Left kidney (tissue), 1 donor: ENCODE measurements at regions not wholly inside any gene's neighbourhood (a gene's known extent, or its start where the extent isn't known, plus 50 kb on each side); places are given as distances from the start of the nearest gene placed in this dataset.
"Not testable (repeated sequence)": the region's sequence is repeated elsewhere in the genome, so short reads cannot be mapped to it uniquely, and the experiment has no call there.

ENCODE experiments used
- DNase-seq: peaks from one replicate; pipeline ENCODE4 v3.0.0-alpha.2; 2013

- no peak for DNase-seq
Observed at GRCh38 chr1:55867304-55867843, 652.2 kb upstream of the USP24 start.

GRCh38 chr1:55865778-55866177 is 650.6 kb upstream of the USP24 start:
- not testable (repeated sequence) for DNase-seq

- no peak for DNase-seq
Observed at GRCh38 chr1:55864251-55864650, 649.1 kb upstream of the USP24 start.

- no peak for DNase-seq
Observed at GRCh38 chr1:55861676-55862340, 646.6 kb upstream of the USP24 start.

- DNase-seq: no peak
Observed at GRCh38 chr1:55860798-55861519, 645.8 kb upstream of the USP24 start.

GRCh38 chr1:55860326-55860725 is 645.2 kb upstream of the USP24 start:
- DNase-seq: no peak

GRCh38 chr1:55854911-55855310 is 639.7 kb upstream of the USP24 start:
- no peak for DNase-seq

- DNase-seq: no peak
Observed at GRCh38 chr1:55848906-55849305, 633.7 kb upstream of the USP24 start.

GRCh38 chr1:55846051-55846450 is 630.9 kb upstream of the USP24 start:
- DNase-seq: no peak

GRCh38 chr1:55844322-55844721 is 629.2 kb upstream of the USP24 start:
- DNase-seq: no peak

GRCh38 chr1:55839626-55840025 is 624.5 kb upstream of the USP24 start:
- DNase-seq: no peak

- no peak for DNase-seq
Observed at GRCh38 chr1:55839221-55839620, 624.1 kb upstream of the USP24 start.

GRCh38 chr1:55836086-55836485 is 620.9 kb upstream of the USP24 start:
- no peak for DNase-seq

- DNase-seq: no peak
Observed at GRCh38 chr1:55833529-55834091, 618.4 kb upstream of the USP24 start.

GRCh38 chr1:55831759-55832158 is 616.6 kb upstream of the USP24 start:
- no peak for DNase-seq

GRCh38 chr1:55828044-55828443 is 612.9 kb upstream of the USP24 start:
- no peak for DNase-seq

- DNase-seq: no peak
Observed at GRCh38 chr1:55827350-55827749, 612.2 kb upstream of the USP24 start.

- no peak for DNase-seq
Observed at GRCh38 chr1:55826381-55827080, 611.4 kb upstream of the USP24 start.

- no peak for DNase-seq
Observed at GRCh38 chr1:55825461-55825860, 610.3 kb upstream of the USP24 start.

GRCh38 chr1:55824251-55824640 is 609.1 kb upstream of the USP24 start:
- no peak for DNase-seq

- DNase-seq: no peak
Observed at GRCh38 chr1:55823541-55824250, 608.5 kb upstream of the USP24 start.

- DNase-seq: no peak
Observed at GRCh38 chr1:55822891-55823290, 607.7 kb upstream of the USP24 start.
